ENCODE measurements at regions not wholly inside any gene's neighbourhood (a gene's known extent, or its start where the extent isn't known, plus 50 kb on each side); places are given as distances from the start of the nearest gene placed in this dataset.

DNA sequence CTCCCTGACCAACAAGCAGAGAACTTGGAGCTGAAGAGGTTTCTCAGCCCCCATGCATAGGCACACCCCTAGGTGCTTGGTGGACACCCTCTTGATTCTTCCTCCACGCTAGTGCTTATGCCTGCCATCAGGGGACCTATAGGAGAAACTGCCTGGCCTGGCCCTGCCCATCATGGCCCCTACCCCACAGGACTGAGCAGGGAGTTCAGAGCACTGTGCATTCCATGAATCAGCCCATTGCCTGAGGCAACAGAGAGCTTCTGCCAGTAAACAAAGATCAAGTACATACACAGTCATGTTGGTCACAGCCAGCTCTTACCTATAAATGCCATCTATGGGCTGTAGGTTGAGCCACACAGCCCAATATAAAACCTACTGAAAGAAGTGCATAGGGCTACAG lies 99.1 kb upstream of the EDNRA start:
- H3K4me3 ChIP-seq (ENCODE audit: low read depth, low read length) = no peak overlapping the region
- TF ChIP-seq CTCF (IDR thresholded peaks at IDR 0.05; ENCODE audit: low read depth, low read length) = no peak

DNA sequence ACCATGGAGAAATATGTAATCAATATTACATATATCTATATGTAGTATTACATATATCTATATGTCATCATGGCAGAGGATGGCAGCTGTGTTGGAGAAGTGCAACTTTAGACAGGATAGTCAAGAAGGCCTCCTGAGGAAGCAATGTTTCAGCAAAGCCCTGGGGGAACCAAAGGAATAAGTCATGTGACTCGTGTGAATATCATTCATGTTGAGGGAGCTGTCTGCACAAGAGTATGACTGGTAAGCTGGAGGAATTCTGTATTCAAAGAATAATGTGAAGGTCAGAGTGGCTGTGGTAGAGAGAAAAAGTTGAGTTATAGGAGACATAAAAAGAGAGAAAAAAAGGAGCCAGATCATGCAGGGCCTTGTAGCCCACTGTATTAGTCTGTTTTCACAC lies 92.9 kb upstream of the EDNRA start:
- no peak for TF ChIP-seq CTCF (IDR thresholded peaks at IDR 0.05; ENCODE audit: low read depth, low read length)
- no peak overlapping the region for H3K4me3 ChIP-seq (ENCODE audit: low read depth, low read length)

DNA sequence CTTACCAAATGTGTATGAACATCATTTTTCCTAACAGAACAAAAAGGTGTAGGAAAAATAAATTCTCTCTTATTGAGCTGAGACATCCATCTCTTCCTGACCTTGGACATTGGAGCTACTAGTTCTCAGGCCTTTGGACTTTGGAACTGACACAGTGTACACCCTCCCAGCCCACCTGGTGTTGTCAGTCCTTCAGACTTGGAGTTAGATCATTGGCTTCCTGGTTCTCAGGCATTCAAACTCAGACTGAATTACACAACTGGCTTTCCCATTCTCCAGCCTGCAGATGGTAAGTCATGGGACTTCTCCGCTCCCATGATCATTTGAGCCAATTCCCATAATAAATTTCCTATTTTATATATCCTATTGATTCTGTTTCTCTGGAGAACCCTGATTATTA lies 84.8 kb upstream of the EDNRA start:
- no peak overlapping the region for H3K4me3 ChIP-seq (ENCODE audit: low read depth, low read length)
- TF ChIP-seq CTCF (IDR thresholded peaks at IDR 0.05; ENCODE audit: low read depth, low read length) = no peak

DNA sequence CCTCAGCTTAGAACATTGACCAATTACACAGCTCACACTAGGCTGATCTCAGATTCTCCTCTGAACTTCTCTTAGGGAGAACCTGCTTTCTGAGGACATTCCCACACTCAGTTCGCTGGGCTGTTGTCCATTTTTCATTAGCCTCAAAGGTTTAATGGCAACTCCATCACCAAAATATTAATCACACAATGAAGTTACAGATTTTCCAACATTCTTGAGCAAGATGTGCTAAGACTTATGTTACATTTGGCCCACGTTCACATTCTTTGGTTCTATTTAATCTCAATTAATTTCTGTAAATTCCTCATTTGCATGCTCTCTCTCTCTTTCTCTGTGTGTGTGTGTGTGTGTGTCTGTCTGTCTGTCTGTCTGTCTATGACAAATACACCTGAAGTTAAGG lies 82.3 kb upstream of the EDNRA start:
- TF ChIP-seq CTCF (IDR thresholded peaks at IDR 0.05; ENCODE audit: low read depth, low read length) = no peak

GRCh38 chr4:147400721-147401120 lies 80.2 kb upstream of the EDNRA start:
- no peak overlapping the region for H3K4me3 ChIP-seq (ENCODE audit: low read depth, low read length)
- TF ChIP-seq CTCF (IDR thresholded peaks at IDR 0.05; ENCODE audit: low read depth, low read length) = no peak

More for the DNA sequence above, 82.3 kb upstream of the EDNRA start:
- no peak overlapping the region for H3K4me3 ChIP-seq (ENCODE audit: low read depth, low read length)

DNA sequence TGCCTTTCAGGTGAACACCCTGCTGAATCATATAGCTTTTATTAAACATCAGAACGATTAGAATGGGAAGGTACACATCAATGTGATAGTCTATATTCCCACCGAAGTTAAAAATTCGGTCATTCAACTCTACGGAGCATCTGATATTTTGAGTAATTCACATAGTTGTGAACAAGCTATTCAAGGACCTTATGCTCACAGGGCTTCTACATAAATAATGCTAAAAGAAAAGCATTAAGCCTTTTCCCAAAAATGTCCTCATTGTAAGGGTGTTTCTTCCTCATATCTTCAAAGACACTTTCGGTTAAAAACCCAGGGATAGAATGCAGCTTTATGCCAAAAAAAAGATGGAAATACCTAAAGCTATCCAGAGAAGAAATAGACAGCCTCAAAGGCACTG lies 79.7 kb upstream of the EDNRA start:
- TF ChIP-seq CTCF (IDR thresholded peaks at IDR 0.05; ENCODE audit: low read depth, low read length) = no peak
- no peak overlapping the region for H3K4me3 ChIP-seq (ENCODE audit: low read depth, low read length)

- TF ChIP-seq CTCF (IDR thresholded peaks at IDR 0.05; ENCODE audit: low read depth, low read length) = peak; percentile 54
- H3K4me3 ChIP-seq (ENCODE audit: low read depth, low read length) = no peak overlapping the region
These were observed 73.4 kb upstream of the EDNRA start for GRCh38 chr4:147407261-147408045.
